Cardiac septum (tissue), 1 donor: ENCODE measurements at regions not wholly inside any gene's neighbourhood (a gene's known extent, or its start where the extent isn't known, plus 50 kb on each side); places are given as distances from the start of the nearest gene placed in this dataset.

ENCODE experiments used
- DNase-seq: peaks from one replicate; pipeline ENCODE4 v3.0.0-alpha.2; 2020; ENCODE audit warnings: low spot score
- intact Hi-C: fragments of 100-400 bp; cut with DNase I; formaldehyde crosslinking; loops from one replicate; pipeline ENCODE4 v1.14.0; 2022
- donor health status: DM: no; HTN: no; CAD: no.

DNA sequence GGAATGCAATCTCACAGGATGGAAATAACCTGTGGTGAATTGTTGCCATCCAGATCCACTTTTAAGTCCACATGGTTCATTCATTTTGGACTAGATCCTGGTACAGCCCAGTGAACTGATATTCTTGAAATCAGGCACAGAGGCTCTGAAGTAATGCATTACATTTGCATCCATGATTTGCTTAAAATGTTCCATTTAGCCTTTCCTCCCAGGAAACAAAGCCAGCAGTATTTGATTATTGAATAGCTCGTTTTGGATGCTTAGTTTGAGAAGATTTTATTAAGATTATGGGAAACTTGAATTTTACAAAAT, 995.8 kb upstream of the CDH2 start:
- intact Hi-C loops: no loop called here
- DNase-seq: no peak

DNA sequence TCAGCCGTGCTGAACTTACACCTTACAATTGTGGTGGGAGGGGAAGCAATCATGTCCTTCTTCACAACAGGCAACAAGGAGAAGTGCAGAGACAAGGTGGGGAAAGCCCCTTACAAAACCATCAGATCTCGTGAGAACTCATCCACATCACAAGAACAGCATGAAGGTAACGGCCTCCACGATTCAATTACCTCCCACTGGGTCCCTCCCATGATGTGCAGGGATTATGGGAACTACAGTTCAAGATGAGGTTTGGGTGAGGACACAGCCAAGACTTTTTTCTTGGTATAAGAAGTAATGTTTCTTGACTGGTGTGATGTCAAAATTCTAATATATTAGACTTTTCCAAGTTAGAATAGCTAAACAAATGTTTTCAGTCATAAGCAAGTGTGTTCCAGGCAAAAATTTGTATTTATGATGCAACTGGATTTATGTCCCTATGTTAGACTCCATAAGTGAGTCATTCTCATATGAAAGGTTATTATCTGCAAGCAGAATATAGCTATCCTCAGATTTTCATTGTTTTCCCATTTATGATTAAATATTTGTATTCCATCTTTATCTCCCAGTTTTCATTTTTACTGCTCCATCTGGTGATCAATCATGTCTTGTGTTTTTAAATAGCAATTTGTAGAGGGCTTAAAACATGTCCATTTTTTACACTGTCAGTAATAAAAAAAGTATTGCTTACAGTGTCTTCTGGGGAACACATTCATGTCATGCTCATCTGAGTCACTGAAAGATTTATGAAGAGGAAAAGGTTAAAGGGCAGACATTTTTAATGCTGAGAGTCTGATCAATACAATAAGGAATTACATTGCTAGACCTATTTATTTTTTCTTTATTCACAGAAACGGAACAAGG, 995.2 kb upstream of the CDH2 start:
- no peak for DNase-seq
- intact Hi-C loops: no loop called here

DNA sequence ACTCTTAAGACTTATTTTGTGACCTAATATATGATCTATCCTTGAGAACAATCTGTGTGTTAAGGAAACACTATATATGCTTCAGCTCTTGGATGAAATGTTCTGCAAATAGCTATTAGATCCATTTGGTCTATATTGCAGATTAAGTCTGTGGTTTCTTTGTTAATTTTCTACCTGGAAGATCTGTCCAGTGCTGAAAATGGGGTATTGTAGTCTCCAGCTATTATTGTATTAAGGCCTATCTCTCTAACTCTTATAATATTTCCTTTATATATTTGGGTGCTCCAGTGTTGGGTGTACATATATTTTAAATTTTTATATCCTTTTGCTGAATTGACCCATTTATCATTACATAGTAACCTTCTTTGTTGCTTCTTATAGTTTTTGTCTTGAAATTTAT, 992.7 kb upstream of the CDH2 start:
- intact Hi-C loops: no loop called here

DNA sequence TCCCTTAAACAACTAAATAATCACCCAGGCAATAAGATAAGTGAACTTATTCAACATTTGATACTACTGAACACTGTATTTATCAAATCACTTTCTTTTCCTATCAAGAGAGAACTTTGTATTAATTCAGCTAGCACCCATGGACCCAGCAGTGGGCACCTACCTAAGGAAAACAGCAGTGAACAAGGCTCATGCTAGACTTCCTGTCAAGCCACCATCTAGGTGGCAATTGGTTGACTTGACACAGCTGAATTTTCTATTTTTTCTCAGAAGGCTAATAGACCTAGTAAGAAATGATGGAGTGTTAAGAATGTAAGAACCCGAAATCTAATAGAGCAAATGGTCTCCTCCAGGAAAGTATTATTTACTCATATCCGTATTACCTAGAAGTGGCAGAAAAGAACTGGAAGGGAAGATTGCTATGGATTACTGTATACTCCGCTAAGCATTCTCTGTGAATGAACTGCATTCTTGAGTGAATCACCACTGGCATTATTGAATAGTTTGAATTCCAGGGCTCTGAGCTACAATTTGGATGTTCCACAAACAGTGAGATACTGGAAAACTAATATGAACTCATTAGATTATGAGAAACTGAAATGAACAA, 988.2 kb upstream of the CDH2 start:
- intact Hi-C loops: no loop called here
- no peak for DNase-seq

More for the DNA sequence above, 992.7 kb upstream of the CDH2 start:
- DNase-seq: no peak

GRCh38 chr18:29164020-29164706, 987.2 kb upstream of the CDH2 start:
- intact Hi-C loops: no loop called here
- DNase-seq: no peak

DNA sequence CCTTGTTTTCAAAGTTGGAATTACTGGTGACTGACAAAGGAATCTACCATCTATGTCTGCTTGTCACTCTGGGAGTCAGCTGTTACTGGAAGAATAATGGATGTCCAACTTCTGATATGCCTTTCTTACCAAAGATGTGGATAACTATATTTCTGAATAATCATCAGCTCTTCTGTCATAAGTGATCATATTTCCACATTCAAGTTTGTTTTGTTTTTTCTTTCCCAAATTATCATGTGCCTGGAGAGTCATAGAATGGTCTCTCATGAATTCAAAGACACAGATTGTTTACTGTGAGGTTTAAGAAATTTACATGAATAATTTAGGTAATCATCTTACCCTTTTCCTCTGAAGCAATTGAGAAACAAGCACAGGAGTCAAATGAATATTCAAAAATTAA, 986.7 kb upstream of the CDH2 start:
- intact Hi-C loops: no loop called here
- DNase-seq: no peak

DNA sequence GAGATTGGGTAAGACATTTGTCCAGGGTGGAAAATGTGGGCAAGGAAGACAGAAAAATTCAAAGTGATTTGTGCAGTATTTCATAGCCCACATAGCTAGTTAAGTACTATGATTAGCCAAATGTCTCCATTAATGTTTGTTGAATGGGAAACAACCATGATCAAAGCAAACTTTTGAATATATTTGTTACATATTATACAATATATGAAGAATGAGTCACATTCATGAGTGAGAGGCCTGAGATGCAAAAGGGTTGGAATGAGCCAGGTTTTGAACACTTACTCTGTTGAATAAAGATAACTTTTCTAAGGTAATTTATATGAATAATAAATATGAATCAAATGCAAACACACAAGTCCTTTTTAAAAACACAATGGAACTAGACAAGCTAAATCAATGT, 984.5 kb upstream of the CDH2 start:
- no peak for DNase-seq
- intact Hi-C loops: no loop called here

GRCh38 chr18:29160170-29160569, 983.2 kb upstream of the CDH2 start:
- no peak for DNase-seq
- intact Hi-C loops: no loop called here

DNA sequence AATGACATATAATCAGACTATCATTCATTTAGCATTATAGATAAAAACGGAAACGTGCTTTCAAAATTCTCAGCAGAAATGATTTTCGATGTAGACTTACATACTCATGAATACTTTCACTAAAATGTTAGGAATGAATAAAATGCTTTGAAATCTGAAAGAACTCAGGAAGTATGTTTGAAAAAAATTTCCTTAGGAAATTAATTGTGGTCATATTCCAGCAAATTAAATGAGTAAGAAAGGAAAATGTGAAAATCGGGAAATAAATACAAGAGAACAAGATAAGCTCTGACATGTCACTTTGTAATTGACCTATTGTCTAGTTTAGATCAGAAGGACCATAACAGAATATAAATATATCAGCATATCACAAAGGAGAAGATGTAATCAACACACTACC, 981.0 kb upstream of the CDH2 start:
- no peak for DNase-seq
- intact Hi-C loops: no loop called here

- no peak for DNase-seq
- intact Hi-C loops: no loop called here
These were observed 980.3 kb upstream of the CDH2 start for GRCh38 chr18:29157057-29157780.

DNA sequence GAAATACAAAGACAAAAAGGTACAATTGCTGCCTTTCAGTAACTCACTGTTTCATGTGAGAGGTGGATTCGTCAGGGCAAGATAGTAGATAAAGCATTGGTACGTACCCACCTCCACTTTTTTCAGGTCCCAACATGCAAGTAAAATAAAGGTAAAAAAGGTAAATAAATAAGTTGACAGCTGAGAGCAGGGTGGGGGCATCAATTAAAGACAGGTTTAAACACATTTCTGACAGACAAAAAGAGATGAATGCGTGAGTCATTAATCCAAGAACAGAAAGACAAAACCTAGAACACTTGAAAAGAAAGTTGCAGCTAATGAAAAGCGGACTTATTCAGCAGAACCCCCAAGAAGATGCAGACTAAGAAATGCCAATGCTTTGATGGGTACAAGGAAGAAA, 979.6 kb upstream of the CDH2 start:
- no peak for DNase-seq
- intact Hi-C loops: no loop called here

- intact Hi-C loops: no loop called here
These were observed 978.1 kb upstream of the CDH2 start for GRCh38 chr18:29154758-29155725.

DNA sequence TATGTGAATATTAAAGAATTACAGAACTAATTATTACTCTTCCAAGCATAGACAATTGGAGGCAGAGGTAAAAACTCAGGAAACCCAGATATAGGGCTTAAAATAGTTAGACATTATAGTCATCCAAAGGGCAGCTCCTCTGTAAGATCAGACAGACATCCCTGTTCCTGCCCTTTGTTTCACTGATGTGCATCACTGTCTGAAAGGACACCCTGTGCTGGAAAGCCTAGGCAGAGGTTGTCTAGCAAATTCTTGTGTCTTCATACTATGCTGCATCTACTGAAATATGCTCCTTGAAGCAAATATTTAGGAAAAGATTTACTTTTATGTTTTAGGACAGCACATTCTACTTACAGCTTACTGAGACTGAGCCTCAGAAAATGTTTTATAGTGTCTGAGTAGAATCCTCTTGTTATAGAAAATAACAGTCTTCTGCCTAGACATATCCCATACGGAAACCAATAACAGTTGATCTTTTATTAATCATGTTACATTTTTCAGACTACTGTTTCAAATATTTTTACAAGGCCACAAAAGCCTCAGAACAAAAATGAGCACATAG, 977.3 kb upstream of the CDH2 start:
- intact Hi-C loops: no loop called here
- DNase-seq: no peak

More at GRCh38 chr18:29154758-29155725, 978.1 kb upstream of the CDH2 start:
- DNase-seq: no peak

- no peak for DNase-seq
These were observed 976.2 kb upstream of the CDH2 start for GRCh38 chr18:29153091-29153490.

GRCh38 chr18:29147944-29148343, 971.0 kb upstream of the CDH2 start:
- intact Hi-C loops: no loop called here
- no peak for DNase-seq

More at GRCh38 chr18:29153091-29153490, 976.2 kb upstream of the CDH2 start:
- intact Hi-C loops: no loop called here

- DNase-seq: no peak
- intact Hi-C loops: no loop called here
These were observed 969.1 kb upstream of the CDH2 start for GRCh38 chr18:29146068-29146467.

- intact Hi-C loops: no loop called here
- DNase-seq: no peak
These were observed 963.7 kb upstream of the CDH2 start for GRCh38 chr18:29140590-29140989.

GRCh38 chr18:29137773-29138495, 961.0 kb upstream of the CDH2 start:
- intact Hi-C loops: no loop called here
- DNase-seq: no peak
